Sigmoid colon (tissue), 4 donors: ENCODE measurements at regions not wholly inside any gene's neighbourhood (a gene's known extent, or its start where the extent isn't known, plus 50 kb on each side); places are given as distances from the start of the nearest gene placed in this dataset.

Experiments used
- CTCF ChIP-seq, 4 experiments: fragments of 450-650 bp in 3 of 4; fragments of 200-600 bp in 1 of 4; IDR thresholded peaks; one replicate each; pipeline ENCODE4 v1.5.1; 2016 to 2019; ENCODE audit warnings: antibody characterized with exemption in 4 of 4, mild to moderate bottlenecking in 3 of 4, moderate library complexity in 2 of 4
- EP300 ChIP-seq, 4 donors: sonication (generic); formaldehyde crosslinking; IDR thresholded peaks; one replicate each; pipeline ENCODE4 v1.6.1; 2017; ENCODE audit warnings: antibody characterized with exemption in 4 of 4
- POLR2A ChIP-seq, 2 donors: fragments of 450-650 bp; IDR thresholded peaks; one replicate each; pipeline ENCODE4 v1.6.1; 2016; ENCODE audit warnings: antibody characterized with exemption in 2 of 2, mild to moderate bottlenecking in 2 of 2, moderate library complexity in 2 of 2
- POLR2AphosphoS5 ChIP-seq, 4 donors: sonication (generic); formaldehyde crosslinking; IDR thresholded peaks; one replicate each; pipeline ENCODE4 v1.6.1; 2017; ENCODE audit warnings: antibody characterized with exemption in 4 of 4

- TF ChIP-seq CTCF (IDR thresholded peaks at IDR 0.05): no peak
- TF ChIP-seq POLR2A (IDR thresholded peaks at IDR 0.05): no peak
- no peak for TF ChIP-seq POLR2AphosphoS5 (IDR thresholded peaks at IDR 0.05)
- TF ChIP-seq EP300 (IDR thresholded peaks at IDR 0.05): no peak
Observed at GRCh38 chr12:41627476-41627875, 439.4 kb downstream of the PDZRN4 start.
